Endothelial cell (in vitro differentiated cells): ENCODE measurements at regions not wholly inside any gene's neighbourhood (a gene's known extent, or its start where the extent isn't known, plus 50 kb on each side); places are given as distances from the start of the nearest gene placed in this dataset.

ENCODE experiments used
- DNase-seq: peaks from one replicate; pipeline ENCODE4 v3.0.0; 2021; ENCODE audit warnings: low spot score
- H3K27ac Mint-ChIP-seq: one replicate; pipeline ENCODE4 v1.8.0; 2021; ENCODE audit warnings: mixed read lengths, inconsistent platforms; ENCODE audit not compliant: unreplicated experiment
- H3K27me3 Mint-ChIP-seq: one replicate; pipeline ENCODE4 v1.8.0; 2021; ENCODE audit warnings: mild to moderate bottlenecking, moderate library complexity, mixed read lengths, inconsistent platforms; ENCODE audit not compliant: unreplicated experiment
- H3K36me3 Mint-ChIP-seq: one replicate; pipeline ENCODE4 v1.8.0; 2021; ENCODE audit warnings: mild to moderate bottlenecking, low read depth, mixed read lengths, inconsistent platforms; ENCODE audit not compliant: unreplicated experiment
- H3K4me1 Mint-ChIP-seq: one replicate; pipeline ENCODE4 v1.8.0; 2021; ENCODE audit warnings: mild to moderate bottlenecking, mixed read lengths, inconsistent platforms; ENCODE audit not compliant: unreplicated experiment
- H3K4me3 Mint-ChIP-seq: one replicate; pipeline ENCODE4 v1.8.0; 2021; ENCODE audit warnings: mild to moderate bottlenecking, mixed read lengths, inconsistent platforms; ENCODE audit not compliant: unreplicated experiment
- H3K9me3 Mint-ChIP-seq: one replicate; pipeline ENCODE4 v1.8.0; 2021; ENCODE audit warnings: mixed read lengths, inconsistent platforms; ENCODE audit not compliant: unreplicated experiment
- TF ChIP-seq, protein P1 (sequence below): fragments of 200-600 bp; sonication (generic); IDR thresholded peaks from one replicate; pipeline ENCODE4 v1.5.0; 2021; ENCODE audit warnings: antibody characterized with exemption; ENCODE audit not compliant: unreplicated experiment

DNA sequence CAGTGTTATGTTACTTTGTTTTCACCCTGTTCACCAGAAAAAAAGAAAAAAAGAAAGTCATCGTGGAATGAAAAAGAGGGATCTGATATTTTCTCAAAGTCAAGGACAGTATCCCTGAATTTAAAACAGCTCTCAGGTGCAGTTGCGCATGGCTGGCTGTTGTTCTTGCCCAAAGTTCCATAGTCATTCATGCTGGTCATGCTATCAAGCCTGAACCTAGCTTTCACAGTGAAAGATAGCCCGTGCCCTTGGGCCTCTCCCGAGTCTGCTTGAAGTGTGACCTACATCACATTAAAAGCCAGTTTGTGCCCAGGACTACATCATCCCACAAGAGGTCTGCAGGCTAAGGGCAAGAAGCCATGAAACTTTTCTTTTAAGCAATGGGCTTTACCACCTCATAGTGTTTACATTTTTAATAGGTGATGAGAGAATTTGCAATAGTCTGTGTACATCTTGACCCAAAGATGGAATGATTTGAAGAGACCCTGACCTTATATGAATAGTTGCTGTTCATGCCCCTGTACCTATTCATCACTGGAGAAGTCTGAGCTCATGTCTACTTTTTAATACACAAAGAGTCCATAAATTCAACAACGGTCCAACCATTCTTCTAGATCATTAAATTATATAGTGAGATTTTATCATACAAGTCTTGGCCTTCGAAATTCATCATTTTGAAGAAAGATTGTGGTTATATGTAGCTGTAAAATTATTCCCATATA lies 522.5 kb upstream of the MCTP2 start:
- Mint-ChIP-seq H3K27me3 (no peaks in the 10 kb centered on the region), H3K36me3 (no peaks in the 10 kb centered on the region), H3K9me3 (no peaks in the 10 kb centered on the region), H3K4me1 (no peaks in the 10 kb centered on the region), H3K4me3 (no peak overlapping the region), H3K27ac (no peak overlapping the region)
- TF ChIP-seq, protein P1, sequence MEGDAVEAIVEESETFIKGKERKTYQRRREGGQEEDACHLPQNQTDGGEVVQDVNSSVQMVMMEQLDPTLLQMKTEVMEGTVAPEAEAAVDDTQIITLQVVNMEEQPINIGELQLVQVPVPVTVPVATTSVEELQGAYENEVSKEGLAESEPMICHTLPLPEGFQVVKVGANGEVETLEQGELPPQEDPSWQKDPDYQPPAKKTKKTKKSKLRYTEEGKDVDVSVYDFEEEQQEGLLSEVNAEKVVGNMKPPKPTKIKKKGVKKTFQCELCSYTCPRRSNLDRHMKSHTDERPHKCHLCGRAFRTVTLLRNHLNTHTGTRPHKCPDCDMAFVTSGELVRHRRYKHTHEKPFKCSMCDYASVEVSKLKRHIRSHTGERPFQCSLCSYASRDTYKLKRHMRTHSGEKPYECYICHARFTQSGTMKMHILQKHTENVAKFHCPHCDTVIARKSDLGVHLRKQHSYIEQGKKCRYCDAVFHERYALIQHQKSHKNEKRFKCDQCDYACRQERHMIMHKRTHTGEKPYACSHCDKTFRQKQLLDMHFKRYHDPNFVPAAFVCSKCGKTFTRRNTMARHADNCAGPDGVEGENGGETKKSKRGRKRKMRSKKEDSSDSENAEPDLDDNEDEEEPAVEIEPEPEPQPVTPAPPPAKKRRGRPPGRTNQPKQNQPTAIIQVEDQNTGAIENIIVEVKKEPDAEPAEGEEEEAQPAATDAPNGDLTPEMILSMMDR = no peak
- DNase-seq = no peak

- no peak for DNase-seq
- TF ChIP-seq, protein P1 = no peak
- Mint-ChIP-seq H3K36me3 (no peaks in the 10 kb centered on the region), H3K4me3 (no peak overlapping the region), H3K9me3 (no peaks in the 10 kb centered on the region), H3K27me3 (peaks cover 3% of the 10 kb centered on the region), H3K4me1 (no peaks in the 10 kb centered on the region), H3K27ac (no peak overlapping the region)
Observed at GRCh38 chr15:93707751-93708150, 523.6 kb upstream of the MCTP2 start.

- Mint-ChIP-seq H3K9me3 (no peaks in the 10 kb centered on the region), H3K36me3 (no peaks in the 10 kb centered on the region), H3K4me1 (no peaks in the 10 kb centered on the region), H3K4me3 (no peak overlapping the region), H3K27ac (no peak overlapping the region), H3K27me3 (peaks cover 3% of the 10 kb centered on the region)
- TF ChIP-seq, protein P1 = no peak
- no peak for DNase-seq
Observed at GRCh38 chr15:93706495-93707292, 524.7 kb upstream of the MCTP2 start.

GRCh38 chr15:93705753-93706455 lies 525.5 kb upstream of the MCTP2 start:
- Mint-ChIP-seq H3K4me3 (no peak overlapping the region), H3K4me1 (no peaks in the 10 kb centered on the region), H3K27me3 (peaks cover 3% of the 10 kb centered on the region), H3K27ac (no peak overlapping the region), H3K36me3 (no peaks in the 10 kb centered on the region), H3K9me3 (no peaks in the 10 kb centered on the region)
- TF ChIP-seq, protein P1 = no peak
- no peak for DNase-seq
